GM10248 (cell line): ENCODE measurements at regions not wholly inside any gene's neighbourhood (a gene's known extent, or its start where the extent isn't known, plus 50 kb on each side); places are given as distances from the start of the nearest gene placed in this dataset.
"Not testable (repeated sequence)": the region's sequence is repeated elsewhere in the genome, so short reads cannot be mapped to it uniquely, and the experiment has no call there.

Source experiments
- CTCF ChIA-PET: fragments of 300-600 bp; sonication (Branson Sonifier 250); formaldehyde crosslinking; extraction: SDS; loops from one replicate; lab custom pipeline; 2021; ENCODE audit warnings: antibody characterized with exemption; lab: Yijun Ruan, JAX
- POLR2A ChIA-PET: fragments of 350-650 bp; sonication (Branson Sonifier 250); formaldehyde crosslinking; extraction: SDS; loops from one replicate; lab custom pipeline; 2020; ENCODE audit warnings: antibody characterized with exemption; lab: Yijun Ruan, JAX
- DNase-seq: peaks from one replicate; pipeline ENCODE4 v3.0.0; 2012; ENCODE audit errors: extremely low spot score
- CTCF ChIP-seq: IDR thresholded peaks from 2 replicates; pipeline ENCODE4 v1.5.1; 2012; ENCODE audit warnings: mild to moderate bottlenecking, low read depth; ENCODE audit errors: extremely low read depth, missing control alignments, control extremely low read depth

- CTCF ChIA-PET, DNase-seq, POLR2A ChIA-PET: not testable (repeated sequence)
- TF ChIP-seq CTCF = peak; percentile 12
Observed at GRCh38 chr21:10325546-10325945, 195.8 kb upstream of the TPTE start.

- DNase-seq, POLR2A ChIA-PET, CTCF ChIA-PET: not testable (repeated sequence)
Observed at GRCh38 chr21:10326146-10326545, 195.2 kb upstream of the TPTE start.

GRCh38 chr21:10328646-10329045 lies 192.7 kb upstream of the TPTE start:
- DNase-seq, POLR2A ChIA-PET, CTCF ChIA-PET: not testable (repeated sequence)

- DNase-seq, CTCF ChIA-PET, POLR2A ChIA-PET: not testable (repeated sequence)
Observed at GRCh38 chr21:10330641-10331119, 190.7 kb upstream of the TPTE start.

- POLR2A ChIA-PET, CTCF ChIA-PET, DNase-seq: not testable (repeated sequence)
Observed at GRCh38 chr21:10331134-10331533, 190.2 kb upstream of the TPTE start.

- DNase-seq, CTCF ChIA-PET, POLR2A ChIA-PET: not testable (repeated sequence)
Observed at GRCh38 chr21:10332935-10333334, 188.4 kb upstream of the TPTE start.

GRCh38 chr21:10334391-10334790 lies 187.0 kb upstream of the TPTE start:
- POLR2A ChIA-PET, DNase-seq, CTCF ChIA-PET: not testable (repeated sequence)

- POLR2A ChIA-PET, DNase-seq, CTCF ChIA-PET: not testable (repeated sequence)
Observed at GRCh38 chr21:10342261-10342956, 179.0 kb upstream of the TPTE start.

GRCh38 chr21:10343146-10343935 lies 178.0 kb upstream of the TPTE start:
- POLR2A ChIA-PET, CTCF ChIA-PET, DNase-seq: not testable (repeated sequence)

- DNase-seq, CTCF ChIA-PET, POLR2A ChIA-PET: not testable (repeated sequence)
Observed at GRCh38 chr21:10344266-10344665, 177.1 kb upstream of the TPTE start.

- DNase-seq, CTCF ChIA-PET, POLR2A ChIA-PET: not testable (repeated sequence)
Observed at GRCh38 chr21:10345178-10345612, 176.2 kb upstream of the TPTE start.

GRCh38 chr21:10346249-10346648 lies 175.1 kb upstream of the TPTE start:
- POLR2A ChIA-PET, CTCF ChIA-PET, DNase-seq: not testable (repeated sequence)

GRCh38 chr21:10346933-10347615 lies 174.3 kb upstream of the TPTE start:
- POLR2A ChIA-PET = not testable (repeated sequence)

GRCh38 chr21:10347675-10348074 lies 173.7 kb upstream of the TPTE start:
- DNase-seq, POLR2A ChIA-PET, CTCF ChIA-PET: not testable (repeated sequence)

More at GRCh38 chr21:10346933-10347615, 174.3 kb upstream of the TPTE start:
- DNase-seq, CTCF ChIA-PET: not testable (repeated sequence)

GRCh38 chr21:10348150-10348549 lies 173.2 kb upstream of the TPTE start:
- DNase-seq, CTCF ChIA-PET, POLR2A ChIA-PET: not testable (repeated sequence)

GRCh38 chr21:10354851-10355578 lies 166.4 kb upstream of the TPTE start:
- DNase-seq, POLR2A ChIA-PET, CTCF ChIA-PET: not testable (repeated sequence)
